T-helper 1 cell treated with Interleukin-12 subunit alpha and Interleukin-12 subunit beta and Interleukin-4 antibody, amounts not matched to agents 30 μg/mL and 1 μg/mL, for 36 hours (primary cell): ENCODE measurements at regions not wholly inside any gene's neighbourhood (a gene's known extent, or its start where the extent isn't known, plus 50 kb on each side); places are given as distances from the start of the nearest gene placed in this dataset.

ENCODE experiments used
- H3K27ac Mint-ChIP-seq: one replicate; pipeline ENCODE4 v1.8.0; 2021; ENCODE audit warnings: mild to moderate bottlenecking, mixed read lengths
- H3K27me3 Mint-ChIP-seq: one replicate; pipeline ENCODE4 v1.8.0; 2021; ENCODE audit warnings: low read depth, mixed read lengths
- H3K36me3 Mint-ChIP-seq: one replicate; pipeline ENCODE4 v1.8.0; 2021; ENCODE audit warnings: low read depth, mixed read lengths
- H3K4me1 Mint-ChIP-seq: one replicate; pipeline ENCODE4 v1.8.0; 2021; ENCODE audit warnings: low read depth, mixed read lengths
- H3K4me3 Mint-ChIP-seq: one replicate; pipeline ENCODE4 v1.8.0; 2021; ENCODE audit warnings: mild to moderate bottlenecking, moderate library complexity, mixed read lengths
- H3K9me3 Mint-ChIP-seq: one replicate; pipeline ENCODE4 v1.8.0; 2021; ENCODE audit warnings: mixed read lengths

- Mint-ChIP-seq H3K36me3 (no peaks in the 10 kb centered on the region), H3K4me1 (no peaks in the 10 kb centered on the region), H3K9me3 (no peaks in the 10 kb centered on the region), H3K27ac (no peak overlapping the region), H3K27me3 (no peaks in the 10 kb centered on the region), H3K4me3 (no peak overlapping the region)
These were observed 247.9 kb upstream of the DAB1 start for GRCh38 chr1:57671750-57672149.

- no peaks in the 10 kb centered on the region for H3K36me3 Mint-ChIP-seq
- no peaks in the 10 kb centered on the region for H3K27me3 Mint-ChIP-seq
These were observed 235.9 kb upstream of the DAB1 start for GRCh38 chr1:57659804-57660203.

GRCh38 chr1:57655161-57655560 is 231.3 kb upstream of the DAB1 start:
- Mint-ChIP-seq H3K27me3 (no peaks in the 10 kb centered on the region), H3K4me1 (no peaks in the 10 kb centered on the region), H3K4me3 (no peak overlapping the region), H3K27ac (no peak overlapping the region), H3K36me3 (no peaks in the 10 kb centered on the region), H3K9me3 (no peaks in the 10 kb centered on the region)

More at GRCh38 chr1:57659804-57660203, 235.9 kb upstream of the DAB1 start:
- Mint-ChIP-seq H3K9me3 (no peaks in the 10 kb centered on the region), H3K27ac (no peak overlapping the region), H3K4me3 (no peak overlapping the region), H3K4me1 (no peaks in the 10 kb centered on the region)

- Mint-ChIP-seq H3K4me1 (no peaks in the 10 kb centered on the region), H3K27me3 (no peaks in the 10 kb centered on the region), H3K4me3 (no peak overlapping the region), H3K27ac (no peak overlapping the region), H3K9me3 (no peaks in the 10 kb centered on the region), H3K36me3 (no peaks in the 10 kb centered on the region)
These were observed 220.8 kb upstream of the DAB1 start for GRCh38 chr1:57644667-57645066.

GRCh38 chr1:57638239-57638638 is 214.4 kb upstream of the DAB1 start:
- Mint-ChIP-seq H3K27ac (no peak overlapping the region), H3K27me3 (no peaks in the 10 kb centered on the region), H3K4me3 (no peak overlapping the region), H3K36me3 (no peaks in the 10 kb centered on the region), H3K9me3 (no peaks in the 10 kb centered on the region), H3K4me1 (no peaks in the 10 kb centered on the region)

- Mint-ChIP-seq H3K27ac (no peak overlapping the region), H3K27me3 (no peaks in the 10 kb centered on the region), H3K4me1 (no peaks in the 10 kb centered on the region), H3K36me3 (no peaks in the 10 kb centered on the region), H3K9me3 (no peaks in the 10 kb centered on the region), H3K4me3 (no peak overlapping the region)
These were observed 213.3 kb upstream of the DAB1 start for GRCh38 chr1:57637155-57637554.

GRCh38 chr1:57633881-57634280 is 210.0 kb upstream of the DAB1 start:
- no peaks in the 10 kb centered on the region for H3K27me3 Mint-ChIP-seq
- no peak overlapping the region for H3K4me3 Mint-ChIP-seq
- H3K27ac Mint-ChIP-seq: no peak overlapping the region
- no peaks in the 10 kb centered on the region for H3K4me1 Mint-ChIP-seq
- no peaks in the 10 kb centered on the region for H3K36me3 Mint-ChIP-seq
- no peaks in the 10 kb centered on the region for H3K9me3 Mint-ChIP-seq

GRCh38 chr1:57633056-57633455 is 209.2 kb upstream of the DAB1 start:
- no peak overlapping the region for H3K4me3 Mint-ChIP-seq
- no peaks in the 10 kb centered on the region for H3K4me1 Mint-ChIP-seq
- H3K9me3 Mint-ChIP-seq: no peaks in the 10 kb centered on the region
- H3K27me3 Mint-ChIP-seq: no peaks in the 10 kb centered on the region
- no peaks in the 10 kb centered on the region for H3K36me3 Mint-ChIP-seq
- H3K27ac Mint-ChIP-seq: no peak overlapping the region

- H3K9me3 Mint-ChIP-seq: no peaks in the 10 kb centered on the region
- H3K4me1 Mint-ChIP-seq: no peaks in the 10 kb centered on the region
These were observed 208.5 kb upstream of the DAB1 start for GRCh38 chr1:57632401-57632800.

GRCh38 chr1:57627612-57628011 is 203.8 kb upstream of the DAB1 start:
- Mint-ChIP-seq H3K4me1 (no peaks in the 10 kb centered on the region), H3K27ac (no peak overlapping the region), H3K36me3 (no peaks in the 10 kb centered on the region), H3K4me3 (no peak overlapping the region), H3K9me3 (no peaks in the 10 kb centered on the region), H3K27me3 (no peaks in the 10 kb centered on the region)

More at GRCh38 chr1:57632401-57632800, 208.5 kb upstream of the DAB1 start:
- H3K4me3 Mint-ChIP-seq: no peak overlapping the region
- no peaks in the 10 kb centered on the region for H3K27me3 Mint-ChIP-seq
- no peak overlapping the region for H3K27ac Mint-ChIP-seq
- no peaks in the 10 kb centered on the region for H3K36me3 Mint-ChIP-seq

- Mint-ChIP-seq H3K36me3 (no peaks in the 10 kb centered on the region), H3K4me1 (no peaks in the 10 kb centered on the region), H3K27me3 (no peaks in the 10 kb centered on the region), H3K9me3 (no peaks in the 10 kb centered on the region), H3K27ac (no peak overlapping the region), H3K4me3 (no peak overlapping the region)
These were observed 200.1 kb upstream of the DAB1 start for GRCh38 chr1:57623791-57624538.

- H3K9me3 Mint-ChIP-seq: no peaks in the 10 kb centered on the region
- H3K4me3 Mint-ChIP-seq: no peak overlapping the region
- H3K36me3 Mint-ChIP-seq: no peaks in the 10 kb centered on the region
- H3K27ac Mint-ChIP-seq: no peak overlapping the region
- H3K4me1 Mint-ChIP-seq: no peaks in the 10 kb centered on the region
- H3K27me3 Mint-ChIP-seq: no peaks in the 10 kb centered on the region
These were observed 199.4 kb upstream of the DAB1 start for GRCh38 chr1:57623039-57623790.

- Mint-ChIP-seq H3K27ac (no peak overlapping the region), H3K36me3 (no peaks in the 10 kb centered on the region), H3K9me3 (no peaks in the 10 kb centered on the region), H3K4me3 (no peak overlapping the region), H3K4me1 (no peaks in the 10 kb centered on the region), H3K27me3 (no peaks in the 10 kb centered on the region)
These were observed 197.9 kb upstream of the DAB1 start for GRCh38 chr1:57621776-57622175.

- no peaks in the 10 kb centered on the region for H3K27me3 Mint-ChIP-seq
- H3K4me1 Mint-ChIP-seq: peaks cover 3% of the 10 kb centered on the region
- no peak overlapping the region for H3K4me3 Mint-ChIP-seq
- no peaks in the 10 kb centered on the region for H3K36me3 Mint-ChIP-seq
- no peaks in the 10 kb centered on the region for H3K9me3 Mint-ChIP-seq
- H3K27ac Mint-ChIP-seq: no peak overlapping the region
These were observed 196.7 kb upstream of the DAB1 start for GRCh38 chr1:57620605-57621004.

- no peaks in the 10 kb centered on the region for H3K36me3 Mint-ChIP-seq
- peaks cover 3% of the 10 kb centered on the region for H3K4me1 Mint-ChIP-seq
These were observed 193.1 kb upstream of the DAB1 start for GRCh38 chr1:57616921-57617320.

More at GRCh38 chr1:57616921-57617320, 193.1 kb upstream of the DAB1 start:
- Mint-ChIP-seq H3K4me3 (no peak overlapping the region), H3K27ac (no peak overlapping the region), H3K9me3 (no peaks in the 10 kb centered on the region), H3K27me3 (no peaks in the 10 kb centered on the region)
